Endodermal cell (in vitro differentiated cells): ENCODE measurements at regions not wholly inside any gene's neighbourhood (a gene's known extent, or its start where the extent isn't known, plus 50 kb on each side); places are given as distances from the start of the nearest gene placed in this dataset.

ENCODE experiments used
- DNase-seq: peaks from one replicate; pipeline ENCODE4 v3.0.0-alpha.2; 2017
- H3K27ac ChIP-seq: 2 replicates; pipeline ENCODE4 v1.5.1; 2013; ENCODE audit warnings: mild to moderate bottlenecking, low read depth, low read length, moderate library complexity
- H3K27me3 ChIP-seq: 2 replicates; pipeline ENCODE4 v1.6.1; 2013; ENCODE audit warnings: mild to moderate bottlenecking, low read length, moderate library complexity; ENCODE audit not compliant: insufficient read depth, control insufficient read depth, poor library complexity, severe bottlenecking
- H3K36me3 ChIP-seq: 2 replicates; pipeline ENCODE4 v1.7.0; 2013; ENCODE audit warnings: mild to moderate bottlenecking, low read length, moderate library complexity; ENCODE audit not compliant: control insufficient read depth, insufficient read depth
- H3K4me1 ChIP-seq: one replicate; pipeline ENCODE4 v1.7.0; 2013; ENCODE audit warnings: low read length; ENCODE audit not compliant: control insufficient read depth, insufficient read depth
- H3K4me3 ChIP-seq: 2 replicates; pipeline ENCODE4 v1.5.1; 2013; ENCODE audit warnings: mild to moderate bottlenecking, low read length, moderate library complexity
- H3K9ac ChIP-seq: 2 replicates; pipeline ENCODE4 v1.6.1; 2013; ENCODE audit warnings: mild to moderate bottlenecking, low read length, moderate library complexity; ENCODE audit not compliant: poor library complexity, severe bottlenecking; ENCODE audit errors: extremely low read depth
- H3K9me3 ChIP-seq: 2 replicates; pipeline ENCODE4 v1.6.1; 2013; ENCODE audit warnings: mild to moderate bottlenecking, low read length, moderate library complexity; ENCODE audit not compliant: control insufficient read depth
- H3K27ac Mint-ChIP-seq: 2 replicates; pipeline ENCODE4 v1.8.0; 2020; ENCODE audit warnings: mixed read lengths
- H3K27me3 Mint-ChIP-seq: 2 replicates; pipeline ENCODE4 v1.8.0; 2021; ENCODE audit warnings: mild to moderate bottlenecking, mixed read lengths; ENCODE audit not compliant: insufficient read depth
- H3K36me3 Mint-ChIP-seq: 2 replicates; pipeline ENCODE4 v1.8.0; 2020; ENCODE audit warnings: low read depth, mixed read lengths
- H3K4me1 Mint-ChIP-seq: 2 replicates; pipeline ENCODE4 v1.8.0; 2020; ENCODE audit warnings: mixed read lengths
- H3K4me3 Mint-ChIP-seq: 2 replicates; pipeline ENCODE4 v1.8.0; 2020; ENCODE audit warnings: mild to moderate bottlenecking, moderate library complexity, mixed read lengths
- H3K9me3 Mint-ChIP-seq: 2 replicates; pipeline ENCODE4 v1.8.0; 2020; ENCODE audit warnings: mild to moderate bottlenecking, mixed read lengths
- WGBS, 2 experiments: methylation state at CpG; one replicate each; pipeline versions ENCODE4 v1.1.5 to v1.1.7; 2013; ENCODE audit warnings: missing lambda C conversion rate in 2 of 2, mixed read lengths in 1 of 2; ENCODE audit not compliant: insufficient coverage in 1 of 2, insufficient read length in 1 of 2; 5-methylcytosine and 5-hydroxymethylcytosine counted together
- TF ChIP-seq, protein P1 (sequence below): fragments of 200-600 bp; sonication (generic); conservative IDR thresholded peaks from 2 replicates; pipeline ENCODE4 v1.5.0; 2021; ENCODE audit warnings: antibody characterized with exemption, mild to moderate bottlenecking

DNA sequence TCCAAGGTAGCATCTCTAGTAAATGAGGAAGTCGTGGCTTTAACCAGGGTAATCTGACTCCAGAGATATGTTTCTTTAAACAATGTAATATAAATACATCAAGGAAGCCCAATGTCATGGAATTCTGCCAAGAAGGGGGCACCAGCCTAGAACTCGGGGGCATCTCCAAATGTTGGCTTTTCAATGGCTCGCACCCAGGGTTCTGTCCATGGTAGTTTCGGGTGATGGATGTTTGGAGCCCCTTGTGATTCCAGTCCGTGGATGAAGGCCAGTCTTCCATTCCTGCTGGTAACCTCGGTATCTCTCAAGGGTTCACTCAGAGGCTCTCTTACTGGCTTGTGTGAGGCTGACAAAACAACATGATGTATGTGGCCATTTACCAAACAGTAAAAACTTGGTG is 91.7 kb upstream of the SPHKAP start:
- Mint-ChIP-seq H3K27me3 (no peaks in the 10 kb centered on the region), H3K36me3 (no peaks in the 10 kb centered on the region), H3K4me3 (no peak overlapping the region), H3K4me1 (no peaks in the 10 kb centered on the region), H3K9me3 (no peaks in the 10 kb centered on the region), H3K27ac (no peak overlapping the region)
- Histone ChIP-seq H3K27ac (no peak overlapping the region), H3K27me3 (no peaks in the 10 kb centered on the region), H3K9ac (no peak overlapping the region), H3K4me3 (no peak overlapping the region), H3K36me3 (no peaks in the 10 kb centered on the region), H3K4me1 (no peaks in the 10 kb centered on the region), H3K9me3 (no peaks in the 10 kb centered on the region)
- no peak for DNase-seq
- TF ChIP-seq, protein P1, sequence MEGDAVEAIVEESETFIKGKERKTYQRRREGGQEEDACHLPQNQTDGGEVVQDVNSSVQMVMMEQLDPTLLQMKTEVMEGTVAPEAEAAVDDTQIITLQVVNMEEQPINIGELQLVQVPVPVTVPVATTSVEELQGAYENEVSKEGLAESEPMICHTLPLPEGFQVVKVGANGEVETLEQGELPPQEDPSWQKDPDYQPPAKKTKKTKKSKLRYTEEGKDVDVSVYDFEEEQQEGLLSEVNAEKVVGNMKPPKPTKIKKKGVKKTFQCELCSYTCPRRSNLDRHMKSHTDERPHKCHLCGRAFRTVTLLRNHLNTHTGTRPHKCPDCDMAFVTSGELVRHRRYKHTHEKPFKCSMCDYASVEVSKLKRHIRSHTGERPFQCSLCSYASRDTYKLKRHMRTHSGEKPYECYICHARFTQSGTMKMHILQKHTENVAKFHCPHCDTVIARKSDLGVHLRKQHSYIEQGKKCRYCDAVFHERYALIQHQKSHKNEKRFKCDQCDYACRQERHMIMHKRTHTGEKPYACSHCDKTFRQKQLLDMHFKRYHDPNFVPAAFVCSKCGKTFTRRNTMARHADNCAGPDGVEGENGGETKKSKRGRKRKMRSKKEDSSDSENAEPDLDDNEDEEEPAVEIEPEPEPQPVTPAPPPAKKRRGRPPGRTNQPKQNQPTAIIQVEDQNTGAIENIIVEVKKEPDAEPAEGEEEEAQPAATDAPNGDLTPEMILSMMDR: no peak
- 87 to 95% methylated on average over 5 to 6 of the region's 6 CpGs for WGBS, 2 experiments

DNA sequence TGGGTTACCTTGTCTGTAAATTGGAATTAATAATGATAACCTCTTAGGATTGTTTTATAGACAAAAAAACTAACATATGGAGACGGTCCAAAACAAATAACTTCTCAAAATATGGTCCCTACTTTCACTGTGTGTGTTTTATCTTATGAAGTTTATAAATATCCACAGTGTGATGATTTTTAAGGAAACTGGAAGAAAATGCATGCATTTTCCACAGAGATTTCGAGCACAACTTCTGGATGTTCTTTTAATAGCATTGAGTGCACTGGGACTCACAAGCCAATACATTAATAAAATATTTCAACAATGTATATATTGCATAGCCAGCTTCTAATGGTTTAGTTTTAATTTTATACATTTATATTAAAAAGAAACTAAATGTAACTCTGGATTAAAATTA is 87.9 kb upstream of the SPHKAP start:
- no peaks in the 10 kb centered on the region for H3K4me1 ChIP-seq
- H3K4me3 Mint-ChIP-seq: no peak overlapping the region
- H3K4me1 Mint-ChIP-seq: no peaks in the 10 kb centered on the region
- no peak overlapping the region for H3K27ac ChIP-seq
- H3K27me3 Mint-ChIP-seq: no peaks in the 10 kb centered on the region
- no peaks in the 10 kb centered on the region for H3K27me3 ChIP-seq
- WGBS, 2 experiments: 60% methylated on average over 1 of the region's 2 CpGs; no CpG with 5 or more reads in 1 of the 2 experiments
- no peaks in the 10 kb centered on the region for H3K9me3 ChIP-seq
- no peak for DNase-seq
- H3K4me3 ChIP-seq: no peak overlapping the region
- no peak overlapping the region for H3K27ac Mint-ChIP-seq
- H3K9ac ChIP-seq: no peak overlapping the region
- H3K36me3 ChIP-seq: no peaks in the 10 kb centered on the region
- no peaks in the 10 kb centered on the region for H3K9me3 Mint-ChIP-seq
- no peaks in the 10 kb centered on the region for H3K36me3 Mint-ChIP-seq
- TF ChIP-seq, protein P1: no peak

DNA sequence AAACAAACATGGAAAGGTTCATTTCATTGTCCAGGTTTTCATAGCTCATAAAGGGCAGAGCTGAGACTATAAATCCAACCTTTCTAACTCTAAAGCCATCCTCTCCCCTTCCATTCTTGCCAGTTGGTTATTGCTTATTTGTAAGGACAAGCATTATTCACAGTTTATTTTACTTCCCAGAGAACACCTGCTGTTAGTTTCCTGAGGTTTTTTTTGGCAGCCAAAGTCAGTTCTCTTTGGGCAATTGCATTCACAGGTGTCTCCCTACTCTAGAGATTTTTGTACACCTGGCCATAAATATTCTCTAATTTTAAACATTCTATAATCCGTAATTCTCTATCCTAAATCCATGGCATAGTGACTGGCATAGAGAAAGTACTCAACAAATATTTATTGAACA is 87.3 kb upstream of the SPHKAP start:
- no peak for DNase-seq
- no peaks in the 10 kb centered on the region for H3K27me3 ChIP-seq
- H3K4me3 Mint-ChIP-seq: no peak overlapping the region
- H3K36me3 Mint-ChIP-seq: no peaks in the 10 kb centered on the region
- H3K27ac ChIP-seq: no peak overlapping the region
- no peaks in the 10 kb centered on the region for H3K4me1 Mint-ChIP-seq
- no peak overlapping the region for H3K4me3 ChIP-seq
- no peaks in the 10 kb centered on the region for H3K9me3 ChIP-seq
- H3K4me1 ChIP-seq: no peaks in the 10 kb centered on the region
- no peaks in the 10 kb centered on the region for H3K27me3 Mint-ChIP-seq
- no peak overlapping the region for H3K27ac Mint-ChIP-seq
- WGBS, 2 experiments: 87% methylated on average over 1 of the region's 1 CpG; no CpG with 5 or more reads in 1 of the 2 experiments
- no peaks in the 10 kb centered on the region for H3K9me3 Mint-ChIP-seq
- no peaks in the 10 kb centered on the region for H3K36me3 ChIP-seq
- H3K9ac ChIP-seq: no peak overlapping the region
- TF ChIP-seq, protein P1: no peak
